K562 (cell line): ENCODE measurements at regions not wholly inside any gene's neighbourhood (a gene's known extent, or its start where the extent isn't known, plus 50 kb on each side); places are given as distances from the start of the nearest gene placed in this dataset.

Experiments used
- ATAC-seq: fragments of 200-7000 bp; cut with Tn5 transposase; 3 replicates; pipeline ENCODE4 v1.9.1; 2020; ENCODE audit warnings: moderate library complexity
- BruUV-seq: library from RNA; stranded (reverse); fragments of 400-500 nt; replicated peaks from 2 replicates; lab custom pipeline; 2021; lab: Mats Ljungman, UMichigan
- CTCF ChIA-PET: fragments of 300-600 bp; formaldehyde crosslinking; extraction: SDS; loops from one replicate; lab custom pipeline; 2021; ENCODE audit warnings: low intra/inter-chr PET ratio; lab: Yijun Ruan, JAX
- POLR2A ChIA-PET: fragments of 300-600, 350-650 bp; sonication (Branson Sonifier 250); formaldehyde crosslinking; extraction: SDS; loops from one replicate; lab custom pipeline; 2021; ENCODE audit warnings: antibody characterized with exemption, inconsistent platforms; lab: Yijun Ruan, JAX
- DNase-seq, 4 experiments: peaks; one replicate each; pipeline versions ENCODE4 v3.0.0 to v3.0.0-alpha.2; 2011 to 2018; ENCODE audit warnings: low spot score in 3 of 4, mixed read lengths in 3 of 4; ENCODE audit errors: extremely low read depth in 1 of 4
- FAIRE-seq: peaks from 2 replicates; lab custom pipeline; 2011; peaks lifted over from hg19 to GRCh38; lab: Jason Lieb, UNC
- H2AFZ ChIP-seq: 2 replicates; pipeline ENCODE4 v1.6.0; 2011; ENCODE audit warnings: low read depth, low read length, control low read depth, inconsistent platforms
- H3K27ac ChIP-seq: fragments of 200-600 bp; 3 replicates; pipeline ENCODE4 v1.8.0; 2011; ENCODE audit warnings: low read depth, mild to moderate bottlenecking, control low read depth, inconsistent platforms, low read length, moderate library complexity, mixed read lengths; ENCODE audit errors: extremely low read depth
- H3K27me3 ChIP-seq, 2 experiments: fragments of 300-600 bp in 1 of 2; 2 replicates in 1 of 2; 3 replicates in 1 of 2; pipeline versions ENCODE4 v1.6.0 to v1.8.0; 2011; ENCODE audit warnings: inconsistent platforms in 2 of 2, low read length in 2 of 2, mild to moderate bottlenecking in 1 of 2, mixed read lengths in 1 of 2, moderate library complexity in 1 of 2; ENCODE audit not compliant: control insufficient read depth in 2 of 2, insufficient read depth in 2 of 2
- H3K36me3 ChIP-seq: fragments of 300-600 bp; 3 replicates; pipeline ENCODE4 v1.8.0; 2011; ENCODE audit warnings: mild to moderate bottlenecking, low read length, inconsistent platforms; ENCODE audit not compliant: control insufficient read depth, insufficient read depth
- H3K4me1 ChIP-seq, 2 experiments: fragments of 200-600 bp in 1 of 2; replicated peaks in 1 of 2; 2 replicates in 1 of 2; 3 replicates in 1 of 2; pipeline versions ENCODE4 v1.5.1 to v1.8.0; 2011; ENCODE audit warnings: inconsistent platforms in 2 of 2, low read length in 2 of 2, mild to moderate bottlenecking in 1 of 2, mixed read lengths in 1 of 2, moderate library complexity in 1 of 2; ENCODE audit not compliant: control insufficient read depth in 2 of 2, insufficient read depth in 2 of 2
- H3K4me2 ChIP-seq: 2 replicates; pipeline ENCODE4 v1.6.1; 2011; ENCODE audit warnings: low read length, control low read depth, inconsistent platforms, mixed read lengths; ENCODE audit not compliant: insufficient read depth
- H3K4me3 ChIP-seq: fragments of 200-600 bp; sonication (generic), shearing (Covaris generic); 2 replicates; pipeline ENCODE4 v1.5.1; 2016; ENCODE audit warnings: control low read depth, inconsistent platforms
- H3K79me2 ChIP-seq: fragments of 200-600 bp; 3 replicates; pipeline ENCODE4 v1.8.0; 2011; ENCODE audit warnings: low read length, inconsistent platforms; ENCODE audit not compliant: control insufficient read depth, insufficient read depth
- H3K9ac ChIP-seq, 2 experiments: 2 replicates each; pipeline versions ENCODE4 v1.6.0 to v1.6.1; 2011; ENCODE audit warnings: low read depth in 2 of 2, low read length in 2 of 2, control low read depth in 1 of 2, inconsistent platforms in 1 of 2, mild to moderate bottlenecking in 1 of 2, mixed read lengths in 1 of 2; ENCODE audit not compliant: insufficient read depth in 1 of 2
- H3K9me1 ChIP-seq: one replicate; pipeline ENCODE4 v1.6.0; 2011; ENCODE audit warnings: inconsistent platforms, mild to moderate bottlenecking, low read length, moderate library complexity; ENCODE audit not compliant: control insufficient read depth, insufficient read depth
- H3K9me3 ChIP-seq: replicated peaks from 2 replicates; pipeline ENCODE4 v1.5.1; 2011; ENCODE audit warnings: low read depth, low read length, inconsistent platforms; ENCODE audit not compliant: control insufficient read depth, insufficient read depth
- H4K20me1 ChIP-seq: replicated peaks from 2 replicates; pipeline ENCODE4 v1.6.1; 2011; ENCODE audit warnings: low read length, inconsistent platforms, mixed read lengths; ENCODE audit not compliant: control insufficient read depth, insufficient read depth
- ETV1 ChIP-seq: fragments of 450-650 bp; conservative IDR thresholded peaks from 2 replicates; pipeline ENCODE4 v1.6.1; 2016; ENCODE audit warnings: missing genetic modification characterization, control low read depth, low read depth, missing compliant biosample characterization
- GTF2A2 ChIP-seq: IDR thresholded peaks from 2 replicates; pipeline ENCODE4 v1.6.1; 2016; ENCODE audit warnings: mild to moderate bottlenecking, missing genetic modification characterization, missing compliant biosample characterization
- LEF1 ChIP-seq: fragments of 450-650 bp; IDR thresholded peaks from 2 replicates; pipeline ENCODE4 v1.6.1; 2016; ENCODE audit warnings: mild to moderate bottlenecking
- MECOM ChIP-seq: fragments of 250-450 bp; sonication (Bioruptor Pico); IDR thresholded peaks from 2 replicates; pipeline ENCODE4 v1.8.0; 2022; ENCODE audit warnings: inconsistent platforms
- MYNN ChIP-seq, 2 experiments: sonication (generic); formaldehyde crosslinking in 1 of 2; IDR thresholded peaks; 2 replicates each; pipeline versions ENCODE4 v1.5.0 to v1.6.1; 2016 to 2020; ENCODE audit warnings: antibody characterized with exemption in 1 of 2, missing genetic modification reagents in 1 of 2
- PBX2 ChIP-seq, 2 experiments: IDR thresholded peaks in 1 of 2; conservative IDR thresholded peaks in 1 of 2; 2 replicates each; pipeline ENCODE4 v1.6.1; 2016; ENCODE audit warnings: low read depth in 2 of 2, mild to moderate bottlenecking in 1 of 2, missing compliant biosample characterization in 1 of 2, missing genetic modification characterization in 1 of 2, moderate library complexity in 1 of 2
- RCOR1 ChIP-seq, 2 experiments: IDR thresholded peaks; 2 replicates each; pipeline ENCODE4 v1.6.1; 2012; ENCODE audit warnings: low read depth in 2 of 2, low read length in 2 of 2, borderline replicate concordance in 1 of 2, improper control_type of control experiment in 1 of 2
- SMAD2 ChIP-seq: fragments of 150-350 bp; IDR thresholded peaks from 2 replicates; pipeline ENCODE4 v1.6.1; 2014; ENCODE audit warnings: low read depth, mild to moderate bottlenecking, low read length
- STAG1 ChIP-seq: sonication (generic); formaldehyde crosslinking; IDR thresholded peaks from 2 replicates; pipeline ENCODE4 v1.5.0; 2020; ENCODE audit warnings: missing genetic modification reagents, borderline replicate concordance
- ZBTB2 ChIP-seq: fragments of 450-650 bp; IDR thresholded peaks from 2 replicates; pipeline ENCODE4 v1.6.1; 2016; ENCODE audit warnings: antibody characterized with exemption
- ZNF785 ChIP-seq: fragments of 250-450 bp; sonication (Bioruptor Pico); IDR thresholded peaks from 2 replicates; pipeline ENCODE4 v1.4.0; 2020; ENCODE audit warnings: mild to moderate bottlenecking
- WGBS: fragments of 100-300 bp; shearing (Covaris generic); methylation state at CpG from one replicate; pipeline ENCODE4 v1.1.6; 2016; ENCODE audit warnings: low coverage, mixed read lengths; ENCODE audit not compliant: insufficient coverage; ENCODE audit errors: missing lambda C conversion rate; 5-methylcytosine and 5-hydroxymethylcytosine counted together
- in situ Hi-C: fragments of 300-500 bp; cut with MboI; formaldehyde crosslinking; loops from 4 replicates; pipeline ENCODE4 v1.15.0; 2018; ENCODE audit warnings: inconsistent platforms, mixed read lengths
- intact Hi-C: fragments of 100-400 bp; cut with micrococcal nuclease; formaldehyde crosslinking; loops from 2 replicates; pipeline ENCODE4 v1.14.2; 2022
- TF ChIP-seq, protein P1 (sequence below): fragments of 250-450 bp; sonication (Bioruptor Pico); IDR thresholded peaks from 2 replicates; pipeline ENCODE4 v1.8.0; 2021; ENCODE audit warnings: borderline replicate concordance, mild to moderate bottlenecking, moderate library complexity; ENCODE audit not compliant: poor library complexity, severe bottlenecking
- TF ChIP-seq, protein P2 (sequence below): fragments of 250-450 bp; sonication (Bioruptor Pico); IDR thresholded peaks from 2 replicates; pipeline ENCODE4 v1.5.0; 2021; ENCODE audit warnings: mild to moderate bottlenecking, moderate library complexity

GRCh38 chr15:47861111-47861903, 144.0 kb downstream of the SEMA6D start:
- CTCF ChIA-PET: interaction anchor here (0.6 kb wide), 1 partner anchor 853 kb away, joined by 3 read pairs; no protein-coding TSS in a partner anchor
- Histone ChIP-seq H4K20me1 (no peaks in the 10 kb centered on the region), H2AFZ (no peak overlapping the region), H3K79me2 (no peaks in the 10 kb centered on the region), H3K27me3 (no peaks in the 10 kb centered on the region), H3K36me3 (no peaks in the 10 kb centered on the region), H3K4me3 (no peak overlapping the region), H3K9me3 (no peaks in the 10 kb centered on the region; the same call in 1 of the 2 replicates), H3K27ac (no peak overlapping the region), H3K9ac (no peak overlapping the region), H3K4me2 (no peak overlapping the region), H3K4me1 (no peaks in the 10 kb centered on the region), H3K9me1 (no peaks in the 10 kb centered on the region)
- DNase-seq: no peak
- no peak for FAIRE-seq
- intact Hi-C loops (no loop called here), in situ Hi-C loops (no loop called here)
- ATAC-seq: no peak
- no TSS peak for BruUV-seq
- POLR2A ChIA-PET: no interaction called here
- WGBS: under 1% methylated on average over 10 of the region's 10 CpGs
- TF ChIP-seq, protein P1, sequence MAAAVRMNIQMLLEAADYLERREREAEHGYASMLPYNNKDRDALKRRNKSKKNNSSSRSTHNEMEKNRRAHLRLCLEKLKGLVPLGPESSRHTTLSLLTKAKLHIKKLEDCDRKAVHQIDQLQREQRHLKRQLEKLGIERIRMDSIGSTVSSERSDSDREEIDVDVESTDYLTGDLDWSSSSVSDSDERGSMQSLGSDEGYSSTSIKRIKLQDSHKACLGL (CRISPR knock-in tag): no peak
- TF ChIP-seq SMAD2: no peak
- no peak for TF ChIP-seq LEF1
- no peak for TF ChIP-seq PBX2 (CRISPR knock-in tag; IDR thresholded peaks at IDR 0.05; ENCODE audit: low read depth)
- TF ChIP-seq PBX2 (tag; conservative IDR thresholded peaks at IDR 0.05; ENCODE audit: low read depth): no peak
- TF ChIP-seq GTF2A2: no peak
- TF ChIP-seq ZBTB2: no peak
- no peak for TF ChIP-seq MYNN (IDR thresholded peaks at IDR 0.05)
- TF ChIP-seq MYNN (CRISPR knock-in tag; IDR thresholded peaks at IDR 0.05): no peak
- TF ChIP-seq MECOM: no peak
- no peak for TF ChIP-seq STAG1 (CRISPR knock-in tag)
- no peak for TF ChIP-seq ETV1 (tag)
- no peak for TF ChIP-seq RCOR1 (IDR thresholded peaks at IDR 0.05; ENCODE audit: borderline replicate concordance in 1 of 2, low read depth in 2 of 2, low read length in 2 of 2)
- TF ChIP-seq, protein P2, sequence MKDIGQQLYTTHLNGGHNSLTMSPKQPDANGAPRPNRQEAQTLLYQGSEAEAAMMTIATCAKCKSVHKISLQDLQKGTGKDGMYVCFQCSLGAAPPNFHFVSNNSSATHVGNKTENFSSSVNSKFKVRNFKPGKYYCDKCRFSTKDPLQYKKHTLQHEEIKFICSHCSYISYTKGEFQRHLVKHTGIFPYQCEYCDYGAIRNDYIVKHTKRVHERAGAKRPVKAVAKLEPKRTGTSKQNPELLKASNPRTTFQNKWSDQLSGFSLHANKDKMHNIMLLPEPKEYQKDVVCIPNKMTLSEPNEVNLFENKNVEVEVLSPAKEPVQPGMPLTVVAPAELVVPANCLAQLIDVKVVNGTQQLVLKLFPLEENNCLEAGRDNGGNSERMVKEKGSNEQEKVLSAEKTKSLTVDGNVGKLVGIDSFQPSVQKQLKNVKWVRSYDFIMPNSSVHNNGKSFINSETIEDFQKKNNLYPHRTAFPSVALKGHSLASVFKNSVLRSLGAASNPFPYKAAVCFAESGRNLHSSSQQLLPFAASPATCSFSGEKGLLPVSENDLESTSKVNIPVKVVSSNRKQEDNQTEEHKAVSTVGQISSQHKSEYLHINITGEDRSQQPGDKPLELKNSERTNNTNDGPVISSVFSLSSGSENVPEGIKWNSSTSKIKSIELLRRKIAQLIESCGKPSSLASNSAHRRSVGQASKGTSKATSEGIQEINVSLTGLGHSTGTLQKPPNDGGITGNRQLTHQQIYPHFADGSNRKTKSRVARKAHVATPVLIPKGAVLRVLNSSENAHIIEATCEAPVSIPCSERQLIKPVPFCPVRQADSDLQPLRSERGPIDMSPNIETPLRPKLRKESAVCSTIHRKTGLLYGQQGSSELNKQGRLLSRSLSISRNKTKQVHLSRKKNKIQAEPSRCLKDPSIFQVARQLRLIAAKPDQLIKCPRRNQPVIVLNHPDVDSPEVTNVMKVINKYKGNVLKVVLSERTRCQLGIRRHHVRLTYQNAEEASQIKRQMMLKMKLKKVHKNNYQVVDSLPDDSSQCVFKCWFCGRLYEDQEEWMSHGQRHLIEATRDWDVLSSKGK: no peak
- no peak for TF ChIP-seq ZNF785 (CRISPR knock-in tag)
